HG02759 (cell line): ENCODE measurements at regions not wholly inside any gene's neighbourhood (a gene's known extent, or its start where the extent isn't known, plus 50 kb on each side); places are given as distances from the start of the nearest gene placed in this dataset.

Experiments
- ATAC-seq: cut with Tn5 transposase; IDR thresholded peaks from one replicate; pipeline ENCODE4 v1.9.1; 2021; ENCODE audit warnings: mild to moderate bottlenecking, moderate library complexity; ENCODE audit not compliant: unreplicated experiment

GRCh38 chr17:79298799-79299198 lies 224.2 kb downstream of the ENGASE start:
- no peak for ATAC-seq

- ATAC-seq, result no peak
Measured at GRCh38 chr17:79296243-79296642, 221.6 kb downstream of the ENGASE start.

GRCh38 chr17:79295307-79295706 lies 220.7 kb downstream of the ENGASE start:
- no peak for ATAC-seq

- ATAC-seq, result no peak
Measured at GRCh38 chr17:79294459-79295071, 219.9 kb downstream of the ENGASE start.

GRCh38 chr17:79292501-79292900 lies 217.9 kb downstream of the ENGASE start:
- no peak for ATAC-seq

GRCh38 chr17:79291391-79291790 lies 216.8 kb downstream of the ENGASE start:
- ATAC-seq, result no peak

GRCh38 chr17:79290726-79291125 lies 216.1 kb downstream of the ENGASE start:
- no peak for ATAC-seq

GRCh38 chr17:79288950-79289349 lies 214.3 kb downstream of the ENGASE start:
- no peak for ATAC-seq

- ATAC-seq, result no peak
Measured at GRCh38 chr17:79286440-79286839, 211.8 kb downstream of the ENGASE start.

- ATAC-seq, result no peak
Measured at GRCh38 chr17:79285973-79286372, 211.3 kb downstream of the ENGASE start.

- no peak for ATAC-seq
Measured at GRCh38 chr17:79282294-79282693, 207.7 kb downstream of the ENGASE start.

GRCh38 chr17:79281803-79282202 lies 207.2 kb downstream of the ENGASE start:
- ATAC-seq, result no peak

- ATAC-seq, result no peak
Measured at GRCh38 chr17:79280866-79281572, 206.4 kb downstream of the ENGASE start.

GRCh38 chr17:79280010-79280409 lies 205.4 kb downstream of the ENGASE start:
- no peak for ATAC-seq

- no peak for ATAC-seq
Measured at GRCh38 chr17:79279320-79279719, 204.7 kb downstream of the ENGASE start.

- no peak for ATAC-seq
Measured at GRCh38 chr17:79276821-79277220, 202.2 kb downstream of the ENGASE start.

GRCh38 chr17:79273660-79274059 lies 199.0 kb downstream of the ENGASE start:
- no peak for ATAC-seq

GRCh38 chr17:79272666-79273219 lies 198.1 kb downstream of the ENGASE start:
- no peak for ATAC-seq

GRCh38 chr17:79272220-79272619 lies 197.6 kb downstream of the ENGASE start:
- ATAC-seq, result no peak

- no peak for ATAC-seq
Measured at GRCh38 chr17:79269620-79270019, 195.0 kb downstream of the ENGASE start.

GRCh38 chr17:79263191-79263590 lies 188.6 kb downstream of the ENGASE start:
- no peak for ATAC-seq

GRCh38 chr17:79262624-79263023 lies 188.0 kb downstream of the ENGASE start:
- ATAC-seq, result no peak
